HCT116 (cell line): ENCODE measurements at regions not wholly inside any gene's neighbourhood (a gene's known extent, or its start where the extent isn't known, plus 50 kb on each side); places are given as distances from the start of the nearest gene placed in this dataset.

Experiments used
- ATF3 ChIP-seq: IDR thresholded peaks from 2 replicates; pipeline ENCODE4 v1.6.1; 2012
- CEBPB ChIP-seq: IDR thresholded peaks from 2 replicates; pipeline ENCODE4 v1.6.1; 2012; ENCODE audit warnings: low read depth
- CTCF ChIP-seq, 3 experiments: fragments of 200-600 bp in 1 of 3; sonication (generic) in 1 of 3; IDR thresholded peaks in 2 of 3; conservative IDR thresholded peaks in 1 of 3; 2 replicates each; pipeline ENCODE4 v1.5.1; 2012 to 2017; ENCODE audit warnings: low read depth in 2 of 3, low read length in 2 of 3, antibody characterized with exemption in 1 of 3, borderline replicate concordance in 1 of 3, control low read depth in 1 of 3, mild to moderate bottlenecking in 1 of 3, mixed read lengths in 1 of 3, mixed run types in 1 of 3, moderate library complexity in 1 of 3; ENCODE audit not compliant: insufficient read depth in 1 of 3
- ELF1 ChIP-seq: IDR thresholded peaks from 2 replicates; pipeline ENCODE4 v1.6.1; 2012; ENCODE audit warnings: low read depth, borderline replicate concordance
- EZH2phosphoT487 ChIP-seq: fragments of 200-600 bp; IDR thresholded peaks from 2 replicates; pipeline ENCODE4 v1.6.1; 2018; ENCODE audit warnings: antibody characterized with exemption, borderline replicate concordance
- JUND ChIP-seq: IDR thresholded peaks from 2 replicates; pipeline ENCODE4 v1.6.1; 2012
- POLR2AphosphoS5 ChIP-seq: IDR thresholded peaks from 2 replicates; pipeline ENCODE4 v1.6.1; 2011; ENCODE audit warnings: mild to moderate bottlenecking, low read depth, low read length, moderate library complexity
- RAD21 ChIP-seq: IDR thresholded peaks from 2 replicates; pipeline ENCODE4 v1.6.1; 2012; ENCODE audit warnings: low read depth, mild to moderate bottlenecking
- SP1 ChIP-seq: IDR thresholded peaks from 2 replicates; pipeline ENCODE4 v1.6.1; 2012; ENCODE audit warnings: low read depth
- SRF ChIP-seq: IDR thresholded peaks from 2 replicates; pipeline ENCODE4 v1.6.1; 2012; ENCODE audit warnings: low read depth
- YY1 ChIP-seq: IDR thresholded peaks from 2 replicates; pipeline ENCODE4 v1.6.1; 2011; ENCODE audit warnings: low read length, low read depth, moderate library complexity, mild to moderate bottlenecking; ENCODE audit not compliant: insufficient replicate concordance; ENCODE audit errors: extremely low read depth
- ZNF274 ChIP-seq: fragments of 200-500 bp; sonication (Bioruptor generic); IDR thresholded peaks from 2 replicates; pipeline ENCODE4 v1.6.1; 2014; ENCODE audit warnings: mild to moderate bottlenecking, low read depth, low read length, inconsistent platforms

- no peak for TF ChIP-seq CTCF (IDR thresholded peaks at IDR 0.05 in 2 of 3, conservative IDR thresholded peaks at IDR 0.05 in 1 of 3; ENCODE audit: borderline replicate concordance in 1 of 3, insufficient read depth in 1 of 3, low read depth in 2 of 3, low read length in 2 of 3)
- no peak for TF ChIP-seq ATF3
- TF ChIP-seq ELF1 = no peak
- peak; percentile 55 for TF ChIP-seq JUND
- no peak for TF ChIP-seq POLR2AphosphoS5
- TF ChIP-seq EZH2phosphoT487 = no peak
- TF ChIP-seq RAD21 = no peak
- no peak for TF ChIP-seq CEBPB
- no peak for TF ChIP-seq ZNF274
- TF ChIP-seq SP1 = 0 out of 2 replicates have a peak, but pooled peaks have one; percentile 24
- no peak for TF ChIP-seq SRF
- no peak for TF ChIP-seq YY1
These were observed 737.7 kb upstream of the ALCAM start for GRCh38 chr3:104629038-104629437.
